Common myeloid progenitor, CD34-positive (primary cell): ENCODE measurements at regions not wholly inside any gene's neighbourhood (a gene's known extent, or its start where the extent isn't known, plus 50 kb on each side); places are given as distances from the start of the nearest gene placed in this dataset.

ENCODE experiments used
- CTCF ChIA-PET: fragments of 350-600 bp; sonication (Branson Sonifier 250); formaldehyde crosslinking; loops from one replicate; lab custom pipeline; 2021; ENCODE audit warnings: antibody characterized with exemption; lab: Charles Lee
- POLR2A ChIA-PET: fragments of 350-600 bp; sonication (Branson Sonifier 250); formaldehyde crosslinking; loops from one replicate; lab custom pipeline; 2021; ENCODE audit warnings: antibody characterized with exemption; lab: Charles Lee
- DNase-seq, 3 donors: peaks; one replicate each; pipeline versions ENCODE4 v3.0.0 to v3.0.0-alpha.2; 2013
- H3K27ac ChIP-seq, 2 experiments: 1 replicate in 1 of 2; 2 replicates in 1 of 2; pipeline ENCODE4 v1.7.0; 2013; ENCODE audit warnings: inconsistent platforms in 2 of 2, low read length in 2 of 2, mild to moderate bottlenecking in 2 of 2, low read depth in 1 of 2, moderate library complexity in 1 of 2; ENCODE audit not compliant: severe bottlenecking in 2 of 2, insufficient read depth in 1 of 2, poor library complexity in 1 of 2
- H3K27me3 ChIP-seq, 5 experiments: replicated peaks in 2 of 5; 1 replicate in 3 of 5; 2 replicates in 2 of 5; pipeline versions ENCODE4 v1.6.1 to v1.7.0; 2013; ENCODE audit warnings: low read length in 4 of 5, mild to moderate bottlenecking in 2 of 5, moderate library complexity in 2 of 5, inconsistent platforms in 1 of 5; ENCODE audit not compliant: insufficient read depth in 5 of 5, control insufficient read depth in 4 of 5
- H3K36me3 ChIP-seq, 4 experiments: 1 replicate in 2 of 4; 2 replicates in 2 of 4; pipeline versions ENCODE4 v1.6.1 to v1.7.0; 2013; ENCODE audit warnings: low read length in 3 of 4, control low read depth in 1 of 4, mild to moderate bottlenecking in 1 of 4; ENCODE audit not compliant: control insufficient read depth in 4 of 4, insufficient read depth in 4 of 4
- H3K4me1 ChIP-seq, 4 experiments: 1 replicate in 3 of 4; 2 replicates in 1 of 4; pipeline versions ENCODE4 v1.6.1 to v1.7.1; 2013; ENCODE audit warnings: low read length in 3 of 4, mild to moderate bottlenecking in 3 of 4, control low read depth in 1 of 4, inconsistent platforms in 1 of 4, moderate library complexity in 1 of 4; ENCODE audit not compliant: control insufficient read depth in 4 of 4, insufficient read depth in 4 of 4; ENCODE audit errors: control extremely low read depth in 1 of 4
- H3K4me3 ChIP-seq, 7 experiments: 1 replicate in 4 of 7; 2 replicates in 3 of 7; pipeline versions ENCODE4 v1.5.1 to v1.7.0; 2013; ENCODE audit warnings: mild to moderate bottlenecking in 7 of 7, low read length in 6 of 7, moderate library complexity in 6 of 7, inconsistent platforms in 2 of 7, low read depth in 2 of 7, control low read depth in 1 of 7; ENCODE audit not compliant: insufficient read depth in 4 of 7, control insufficient read depth in 1 of 7; ENCODE audit errors: extremely low read depth in 1 of 7
- H3K9me3 ChIP-seq, 5 experiments: 1 replicate in 4 of 5; 2 replicates in 1 of 5; pipeline versions ENCODE4 v1.6.1 to v1.7.1; 2013; ENCODE audit warnings: low read length in 4 of 5, mild to moderate bottlenecking in 2 of 5, inconsistent platforms in 1 of 5, low read depth in 1 of 5, moderate library complexity in 1 of 5; ENCODE audit not compliant: control insufficient read depth in 4 of 5, insufficient read depth in 2 of 5; ENCODE audit errors: control extremely low read depth in 1 of 5
- WGBS: methylation state at CpG from one replicate; pipeline ENCODE4 v1.1.5; 2013; ENCODE audit not compliant: insufficient coverage; 5-methylcytosine and 5-hydroxymethylcytosine counted together

GRCh38 chr21:35578831-35579471 is 481.4 kb downstream of the SETD4 start:
- Histone ChIP-seq H3K36me3 (no peaks in the 10 kb centered on the region), H3K4me1 (peaks cover 0 to 5% (median 1%) of the 10 kb centered on the region in 4 experiments), H3K27me3 (no peaks in the 10 kb centered on the region), H3K9me3 (no peaks in the 10 kb centered on the region), H3K4me3 (no peak overlapping the region), H3K27ac (no peak overlapping the region)
- 99% methylated on average over 9 of the region's 12 CpGs for WGBS
- ChIA-PET POLR2A (no interaction called here), CTCF (no interaction called here)
- DNase-seq = no peak

GRCh38 chr21:35578347-35578782 is 482.0 kb downstream of the SETD4 start:
- DNase-seq = no peak
- POLR2A ChIA-PET = no interaction called here
- CTCF ChIA-PET = no interaction called here
- Histone ChIP-seq H3K27ac (no peak overlapping the region), H3K9me3 (no peaks in the 10 kb centered on the region), H3K4me1 (peaks cover 0 to 5% (median 1%) of the 10 kb centered on the region in 4 experiments), H3K27me3 (no peaks in the 10 kb centered on the region), H3K4me3 (no peak overlapping the region), H3K36me3 (no peaks in the 10 kb centered on the region)
- 98% methylated on average over 4 of the region's 6 CpGs for WGBS

- Histone ChIP-seq H3K4me1 (no peaks in the 10 kb centered on the region), H3K4me3 (no peak overlapping the region), H3K36me3 (no peaks in the 10 kb centered on the region), H3K27me3 (no peaks in the 10 kb centered on the region), H3K27ac (no peak overlapping the region), H3K9me3 (no peaks in the 10 kb centered on the region)
- WGBS = 100% methylated on average over 2 of the region's 3 CpGs
- ChIA-PET CTCF (interaction anchor here (1.3 kb wide), 1 partner anchor 8 kb away, joined by 3 read pairs; no protein-coding TSS in a partner anchor), POLR2A (no interaction called here)
- no peak for DNase-seq
Observed at GRCh38 chr21:35575280-35575915, 484.9 kb downstream of the SETD4 start.

DNA sequence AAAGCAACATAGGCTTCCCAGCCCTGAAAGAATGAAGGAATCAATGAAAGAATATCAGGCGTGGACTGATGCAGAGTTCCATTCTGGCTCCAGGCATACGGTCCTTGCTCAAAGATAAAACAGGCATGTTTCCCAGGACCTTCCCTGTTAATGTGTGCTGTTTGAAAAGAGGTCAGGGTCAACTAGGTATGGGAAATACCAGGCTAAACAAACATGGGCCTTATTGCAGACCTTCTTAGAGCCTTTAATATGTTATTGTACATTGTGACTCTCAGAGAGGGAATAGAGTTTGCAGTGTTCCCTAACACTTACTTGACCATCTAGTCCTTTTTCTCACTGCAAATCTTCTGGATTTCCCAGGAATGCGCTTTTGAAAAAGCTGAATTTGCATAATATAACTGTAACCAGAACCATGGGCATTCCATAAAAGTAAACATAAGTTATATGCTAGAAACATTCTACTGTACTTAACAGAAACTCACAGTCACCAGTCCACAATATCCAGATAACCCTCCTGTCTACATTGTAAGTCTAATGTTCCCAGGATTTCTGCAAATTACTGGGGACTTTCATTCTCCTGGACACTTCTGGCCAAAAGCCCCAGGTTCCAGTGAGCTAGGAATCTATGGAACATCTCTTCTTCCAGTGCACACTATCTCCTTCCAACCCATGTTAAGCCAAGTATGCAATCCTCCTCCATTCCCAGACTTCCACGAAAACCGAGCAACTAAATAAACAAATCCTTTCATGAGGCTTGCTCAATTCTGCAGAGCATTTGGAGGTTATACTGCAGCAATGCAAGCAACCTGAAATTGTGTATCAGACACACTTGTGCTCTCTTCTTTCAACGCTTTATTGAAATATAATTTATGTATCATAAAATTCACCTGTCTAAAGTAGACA is 486.6 kb downstream of the SETD4 start:
- DNase-seq = no peak
- Histone ChIP-seq H3K27ac (no peak overlapping the region), H3K9me3 (peaks cover 0 to 1% (median 0%) of the 10 kb centered on the region in 5 experiments), H3K27me3 (no peaks in the 10 kb centered on the region), H3K4me1 (no peaks in the 10 kb centered on the region), H3K4me3 (no peak overlapping the region), H3K36me3 (no peaks in the 10 kb centered on the region)
- WGBS = 100% methylated on average over 4 of the region's 6 CpGs
- ChIA-PET POLR2A (no interaction called here), CTCF (no interaction called here)

- Histone ChIP-seq H3K4me1 (no peaks in the 10 kb centered on the region), H3K27me3 (no peaks in the 10 kb centered on the region), H3K4me3 (no peak overlapping the region), H3K9me3 (peaks cover 0 to 7% (median 0%) of the 10 kb centered on the region in 5 experiments), H3K36me3 (no peaks in the 10 kb centered on the region), H3K27ac (no peak overlapping the region)
- WGBS = 83% methylated on average over 7 of the region's 7 CpGs
- DNase-seq = no peak
- ChIA-PET POLR2A (no interaction called here), CTCF (interaction anchor here (0.6 to 1.0 kb wide), 2 partner anchors 24 to 826 kb away, joined by 3 read pairs; no protein-coding TSS in a partner anchor)
Observed at GRCh38 chr21:35571910-35572309, 488.4 kb downstream of the SETD4 start.

GRCh38 chr21:35568643-35569042 is 491.7 kb downstream of the SETD4 start:
- DNase-seq = no peak
- CTCF ChIA-PET = no interaction called here
- POLR2A ChIA-PET = no interaction called here
- Histone ChIP-seq H3K36me3 (no peaks in the 10 kb centered on the region), H3K27me3 (no peaks in the 10 kb centered on the region), H3K4me1 (peaks cover 0 to 10% (median 8%) of the 10 kb centered on the region in 4 experiments), H3K27ac (no peak overlapping the region), H3K4me3 (no peak overlapping the region), H3K9me3 (peaks cover 0 to 15% (median 2%) of the 10 kb centered on the region in 5 experiments)
- WGBS = 63% methylated on average over 2 of the region's 5 CpGs
